C1 segment of cervical spinal cord (tissue), 14 donors: ENCODE measurements at regions not wholly inside any gene's neighbourhood (a gene's known extent, or its start where the extent isn't known, plus 50 kb on each side); places are given as distances from the start of the nearest gene placed in this dataset.

Source experiments
- DNase-seq, 14 donors: peaks; one replicate each; lab custom pipeline; 2025; lab: John Stamatoyannopoulos, UW

- no peak for DNase-seq
These were observed 280.4 kb downstream of the DHX15 start for GRCh38 chr4:24303926-24304325.

- DNase-seq: no peak
These were observed 285.4 kb downstream of the DHX15 start for GRCh38 chr4:24298911-24299310.

GRCh38 chr4:24287096-24287495 lies 297.3 kb downstream of the DHX15 start:
- no peak for DNase-seq

- DNase-seq: no peak
These were observed 298.6 kb downstream of the DHX15 start for GRCh38 chr4:24285759-24286158.

- no peak for DNase-seq
These were observed 301.9 kb downstream of the DHX15 start for GRCh38 chr4:24282446-24282845.

- peak in 1 of 14 donors; percentile 68 for DNase-seq
These were observed 304.4 kb downstream of the DHX15 start for GRCh38 chr4:24279911-24280375.

- peak in 1 of 14 donors; percentile 68 for DNase-seq
These were observed 304.9 kb downstream of the DHX15 start for GRCh38 chr4:24279469-24279868.

GRCh38 chr4:24278693-24279092 lies 305.7 kb downstream of the DHX15 start:
- DNase-seq: no peak

GRCh38 chr4:24274381-24274941 lies 309.9 kb downstream of the DHX15 start:
- no peak for DNase-seq

- DNase-seq: no peak
These were observed 311.2 kb downstream of the DHX15 start for GRCh38 chr4:24273136-24273535.

GRCh38 chr4:24266951-24267722 lies 317.2 kb downstream of the DHX15 start:
- no peak for DNase-seq

- DNase-seq: no peak
These were observed 318.4 kb downstream of the DHX15 start for GRCh38 chr4:24265989-24266388.

GRCh38 chr4:24262616-24263015 lies 321.7 kb downstream of the DHX15 start:
- no peak for DNase-seq

- no peak for DNase-seq
These were observed 322.3 kb downstream of the DHX15 start for GRCh38 chr4:24262084-24262483.

- DNase-seq: peak in 2 of 14 donors; percentile 5 to 32
These were observed 323.3 kb downstream of the DHX15 start for GRCh38 chr4:24260923-24261564.

- DNase-seq: no peak
These were observed 324.1 kb downstream of the DHX15 start for GRCh38 chr4:24260133-24260715.

GRCh38 chr4:24256547-24256946 lies 327.8 kb downstream of the DHX15 start:
- DNase-seq: no peak

- no peak for DNase-seq
These were observed 328.3 kb downstream of the DHX15 start for GRCh38 chr4:24256066-24256465.

- DNase-seq: no peak
These were observed 332.2 kb downstream of the DHX15 start for GRCh38 chr4:24252121-24252520.

- DNase-seq: no peak
These were observed 332.8 kb downstream of the DHX15 start for GRCh38 chr4:24251589-24251988.

- no peak for DNase-seq
These were observed 334.4 kb downstream of the DHX15 start for GRCh38 chr4:24249972-24250371.
